Body of pancreas (tissue), 4 donors: ENCODE measurements at regions not wholly inside any gene's neighbourhood (a gene's known extent, or its start where the extent isn't known, plus 50 kb on each side); places are given as distances from the start of the nearest gene placed in this dataset.
"Not testable (repeated sequence)": the region's sequence is repeated elsewhere in the genome, so short reads cannot be mapped to it uniquely, and the experiment has no call there.

Experiments
- ATAC-seq: fragments of 150-250 bp; one replicate; pipeline ENCODE4 v1.9.1; 2016
- DNase-seq, 4 donors: peaks; one replicate each; pipeline ENCODE4 v3.0.0-alpha.2; 2019
- H3K27ac ChIP-seq, 4 donors: fragments of 200-600 bp; sonication (generic); 1 replicate in 3 of 4; 2 replicates in 1 of 4; pipeline versions ENCODE4 v1.5.1 to v1.6.1; 2016 to 2019; ENCODE audit warnings: mild to moderate bottlenecking in 1 of 4, mixed read lengths in 1 of 4, moderate library complexity in 1 of 4
- H3K27me3 ChIP-seq, 2 donors: fragments of 200-600 bp; sonication (generic); one replicate each; pipeline ENCODE4 v1.6.0; 2016; ENCODE audit warnings: mild to moderate bottlenecking in 1 of 2
- H3K36me3 ChIP-seq, 2 donors: fragments of 200-600 bp; sonication (generic); replicated peaks in 1 of 2; 2 replicates each; pipeline ENCODE4 v1.5.1; 2016; ENCODE audit warnings: low read depth in 2 of 2; ENCODE audit not compliant: insufficient read depth in 1 of 2
- H3K4me1 ChIP-seq: fragments of 200-600 bp; sonication (generic); one replicate; pipeline ENCODE4 v1.6.0; 2016
- H3K4me3 ChIP-seq, 2 donors: fragments of 200-600 bp; sonication (generic); 1 replicate in 1 of 2; 2 replicates in 1 of 2; pipeline ENCODE4 v1.5.1; 2016 to 2019
- H3K9me3 ChIP-seq, 3 donors: fragments of 200-600 bp; sonication (generic); 1 replicate in 2 of 3; 2 replicates in 1 of 3; pipeline ENCODE4 v1.5.1; 2016
- POLR2A ChIP-seq, 3 donors: fragments of 450-650 bp; IDR thresholded peaks; one replicate each; pipeline ENCODE4 v1.6.1; 2016; ENCODE audit warnings: antibody characterized with exemption in 3 of 3, mild to moderate bottlenecking in 2 of 3
- WGBS, 2 donors: methylation state at CpG; one replicate each; pipeline ENCODE4 v1.1.5; 2017; 5-methylcytosine and 5-hydroxymethylcytosine counted together
- intact Hi-C: fragments of 100-400 bp; cut with DNase I; formaldehyde crosslinking; loops from one replicate; pipeline ENCODE4 v1.15.1; 2023
- TF ChIP-seq, protein P1 (sequence below), 7 experiments: fragments of 450-650 bp in 4 of 7; fragments of 200-600 bp in 3 of 7; sonication (generic) in 3 of 7; IDR thresholded peaks; one replicate each; pipeline ENCODE4 v1.5.1; 2016 to 2019; ENCODE audit warnings: antibody characterized with exemption in 7 of 7

DNA sequence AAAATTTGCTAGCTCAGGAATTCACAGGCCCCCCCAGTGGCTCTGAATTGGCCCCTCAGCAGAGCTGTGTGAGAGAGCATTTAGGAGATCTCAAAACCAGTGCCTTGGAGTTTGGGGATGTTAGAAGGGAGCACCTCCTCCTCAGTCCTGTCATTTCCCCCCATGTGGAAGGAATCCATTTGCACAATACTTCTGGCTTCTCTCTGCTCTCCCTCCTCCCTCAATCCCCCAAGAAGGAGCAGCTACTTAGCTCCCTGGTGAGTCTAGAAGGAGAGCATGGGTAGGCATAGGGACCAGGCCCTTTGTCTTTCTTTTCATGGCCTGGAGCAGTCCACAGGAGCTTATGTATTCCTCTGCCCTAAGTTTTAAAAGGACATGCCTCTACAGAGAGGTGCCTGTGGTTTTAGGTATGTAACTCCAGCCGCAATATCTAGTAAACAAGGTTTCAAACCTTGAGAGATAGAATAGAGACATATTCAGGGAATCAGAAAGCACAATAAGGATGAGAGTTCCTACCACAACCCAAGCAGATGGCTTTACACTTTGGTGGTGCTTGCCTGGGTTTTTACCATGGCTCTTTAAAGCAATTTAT, 199.4 kb downstream of the FCRL5 start:
- intact Hi-C loops: no loop called here

DNA sequence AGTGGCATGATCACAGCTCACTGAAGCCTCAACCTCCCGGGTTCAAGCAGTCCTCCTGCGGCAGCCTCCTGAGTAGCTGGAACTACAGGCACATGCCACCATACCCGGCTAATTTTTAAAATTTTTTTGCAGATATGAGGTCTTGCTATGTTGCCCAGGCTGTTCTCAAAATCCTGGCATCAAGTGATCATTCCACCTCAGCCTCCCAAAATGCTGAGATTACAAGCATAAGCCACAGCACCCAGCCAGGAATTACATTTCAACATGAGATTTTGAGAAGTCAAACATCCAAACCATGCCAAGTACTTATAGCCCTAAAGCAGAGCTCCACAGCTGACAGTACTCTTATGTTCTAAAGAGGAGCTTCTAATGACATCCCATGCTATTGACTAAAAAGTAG, 200.1 kb downstream of the FCRL5 start:
- no peak for TF ChIP-seq POLR2A (IDR thresholded peaks at IDR 0.05)
- TF ChIP-seq, protein P1, sequence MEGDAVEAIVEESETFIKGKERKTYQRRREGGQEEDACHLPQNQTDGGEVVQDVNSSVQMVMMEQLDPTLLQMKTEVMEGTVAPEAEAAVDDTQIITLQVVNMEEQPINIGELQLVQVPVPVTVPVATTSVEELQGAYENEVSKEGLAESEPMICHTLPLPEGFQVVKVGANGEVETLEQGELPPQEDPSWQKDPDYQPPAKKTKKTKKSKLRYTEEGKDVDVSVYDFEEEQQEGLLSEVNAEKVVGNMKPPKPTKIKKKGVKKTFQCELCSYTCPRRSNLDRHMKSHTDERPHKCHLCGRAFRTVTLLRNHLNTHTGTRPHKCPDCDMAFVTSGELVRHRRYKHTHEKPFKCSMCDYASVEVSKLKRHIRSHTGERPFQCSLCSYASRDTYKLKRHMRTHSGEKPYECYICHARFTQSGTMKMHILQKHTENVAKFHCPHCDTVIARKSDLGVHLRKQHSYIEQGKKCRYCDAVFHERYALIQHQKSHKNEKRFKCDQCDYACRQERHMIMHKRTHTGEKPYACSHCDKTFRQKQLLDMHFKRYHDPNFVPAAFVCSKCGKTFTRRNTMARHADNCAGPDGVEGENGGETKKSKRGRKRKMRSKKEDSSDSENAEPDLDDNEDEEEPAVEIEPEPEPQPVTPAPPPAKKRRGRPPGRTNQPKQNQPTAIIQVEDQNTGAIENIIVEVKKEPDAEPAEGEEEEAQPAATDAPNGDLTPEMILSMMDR (IDR thresholded peaks at IDR 0.05): no peak
- WGBS, 2 donors: 80 to 86% methylated on average over 3 of the region's 3 CpGs
- H3K9me3 ChIP-seq: no peaks in the 10 kb centered on the region
- no peak overlapping the region for H3K27ac ChIP-seq
- no peaks in the 10 kb centered on the region for H3K4me1 ChIP-seq
- H3K4me3 ChIP-seq: no peak overlapping the region
- intact Hi-C loops: no loop called here
- ATAC-seq (no peak), DNase-seq (no peak)
- H3K36me3 ChIP-seq: no peaks in the 10 kb centered on the region
- H3K27me3 ChIP-seq: no peaks in the 10 kb centered on the region

More for the DNA sequence above, 199.4 kb downstream of the FCRL5 start:
- H3K9me3 ChIP-seq: no peaks in the 10 kb centered on the region
- H3K4me3 ChIP-seq: no peak overlapping the region
- no peak for DNase-seq
- no peaks in the 10 kb centered on the region for H3K4me1 ChIP-seq
- TF ChIP-seq, protein P1 (IDR thresholded peaks at IDR 0.05): no peak
- no peak for TF ChIP-seq POLR2A (IDR thresholded peaks at IDR 0.05)
- no peak overlapping the region for H3K27ac ChIP-seq
- H3K36me3 ChIP-seq: no peaks in the 10 kb centered on the region
- H3K27me3 ChIP-seq: no peaks in the 10 kb centered on the region
- 96 to 100% methylated on average over 1 of the region's 1 CpG for whole genome bisulfite sequencing, 2 donors
- ATAC-seq: no peak

DNA sequence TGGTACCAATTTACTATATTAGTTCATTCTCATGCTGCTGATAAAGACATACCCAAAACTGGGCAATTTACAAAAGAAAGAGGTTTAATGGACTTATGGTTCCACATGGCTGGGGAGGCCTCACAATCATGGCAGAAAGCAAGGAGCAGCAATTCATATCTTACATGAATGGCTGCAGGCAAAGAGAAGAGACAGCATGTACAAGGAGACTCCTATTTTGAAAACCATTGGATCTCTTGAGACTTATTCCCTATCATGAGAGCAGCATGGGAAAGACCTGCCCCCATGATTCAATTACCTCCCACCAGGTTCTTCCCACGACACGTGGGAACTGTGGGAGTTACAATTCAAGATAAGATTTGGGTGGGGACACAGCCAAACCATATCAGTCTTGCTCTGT, 200.5 kb downstream of the FCRL5 start:
- ATAC-seq, H3K27me3 ChIP-seq, H3K36me3 ChIP-seq, H3K4me3 ChIP-seq, H3K9me3 ChIP-seq, H3K4me1 ChIP-seq, DNase-seq, intact Hi-C loops, H3K27ac ChIP-seq: not testable (repeated sequence)
- 49 to 85% methylated on average over 2 of the region's 2 CpGs for WGBS, 2 donors

DNA sequence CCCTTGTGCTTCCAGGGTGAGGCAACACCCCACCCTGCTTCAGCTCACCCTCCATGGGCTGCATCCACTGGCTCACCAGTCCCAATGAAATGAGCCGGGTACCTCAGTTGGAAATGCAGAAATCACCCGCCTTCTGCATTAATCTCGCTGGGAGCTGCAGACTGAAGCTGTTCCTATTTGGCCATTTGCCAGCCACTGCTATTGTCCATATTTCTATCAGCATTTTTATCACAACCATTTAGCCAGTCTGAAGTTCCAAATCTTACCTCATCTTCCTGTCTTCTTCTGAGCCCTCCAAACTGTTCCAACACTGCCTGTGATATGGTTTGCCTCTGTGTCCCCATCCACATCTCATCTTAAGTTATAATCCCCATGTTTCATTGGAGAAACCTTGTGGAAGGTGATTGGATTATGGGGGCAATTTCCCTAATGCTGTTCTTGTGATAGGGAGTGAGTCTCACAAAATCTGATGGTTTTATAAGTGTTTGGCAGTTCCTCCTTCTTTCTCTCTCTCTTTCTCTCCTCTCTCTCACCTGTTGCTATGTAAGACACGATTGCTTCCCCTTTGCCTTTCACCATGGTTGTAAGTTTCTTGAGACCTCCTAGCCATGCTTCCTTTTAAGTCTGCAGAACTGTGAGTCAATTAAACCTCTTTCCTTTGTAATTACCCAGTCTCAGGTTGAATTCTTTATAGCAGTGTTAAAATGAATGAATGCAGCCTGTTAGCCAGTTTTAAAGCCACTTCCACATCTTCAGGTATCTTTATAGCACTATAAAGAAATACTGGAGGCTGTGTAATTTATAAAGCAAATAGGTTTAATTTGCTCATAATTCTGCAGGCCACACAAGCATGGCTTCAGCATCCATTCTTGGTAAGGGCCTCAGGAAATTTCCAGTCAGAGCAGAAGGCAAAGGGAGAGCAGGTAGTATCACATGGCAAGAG, 203.5 kb downstream of the FCRL5 start:
- no peak for TF ChIP-seq POLR2A (IDR thresholded peaks at IDR 0.05)
- TF ChIP-seq, protein P1 (IDR thresholded peaks at IDR 0.05): no peak
- Histone ChIP-seq H3K4me1 (no peaks in the 10 kb centered on the region), H3K27ac (no peak overlapping the region), H3K9me3 (no peaks in the 10 kb centered on the region), H3K4me3 (no peak overlapping the region), H3K36me3 (no peaks in the 10 kb centered on the region), H3K27me3 (no peaks in the 10 kb centered on the region)
- no peak for ATAC-seq
- intact Hi-C loops: no loop called here
- WGBS, 2 donors: 59 to 80% methylated on average over 4 of the region's 4 CpGs
- no peak for DNase-seq

DNA sequence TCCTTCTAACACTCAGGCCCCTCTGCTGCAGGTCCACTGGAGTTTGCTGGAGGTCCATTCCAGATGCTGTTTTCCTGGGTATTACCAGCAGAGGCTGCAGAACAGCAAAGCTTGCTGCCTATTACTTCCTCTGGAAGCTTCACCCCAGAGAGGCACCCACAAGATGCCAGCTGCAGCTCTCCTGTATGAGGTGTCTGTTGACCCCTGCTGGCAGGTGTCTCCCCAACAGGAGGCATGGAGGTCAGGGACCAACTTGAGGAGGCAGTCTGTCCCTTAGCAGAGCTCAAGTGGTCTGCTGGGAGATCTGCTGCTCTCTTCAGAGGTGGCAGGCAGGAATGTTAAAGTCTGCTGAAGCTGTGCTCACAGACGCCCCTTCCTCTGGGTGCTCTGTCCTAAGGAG, 204.8 kb downstream of the FCRL5 start:
- Histone ChIP-seq H3K27me3 (no peaks in the 10 kb centered on the region), H3K4me3 (no peak overlapping the region), H3K4me1 (no peaks in the 10 kb centered on the region), H3K36me3 (no peaks in the 10 kb centered on the region), H3K27ac (no peak overlapping the region), H3K9me3 (no peaks in the 10 kb centered on the region)
- 75% methylated on average over 1 of the region's 1 CpG; no CpG with 5 or more reads in 1 of the 2 donors for WGBS, 2 donors
- no peak for ATAC-seq
- TF ChIP-seq POLR2A (IDR thresholded peaks at IDR 0.05): no peak
- TF ChIP-seq, protein P1 (IDR thresholded peaks at IDR 0.05): peak in 1 of 7 experiments; percentile 7
- intact Hi-C loops: no loop called here
- DNase-seq: peak in 1 of 4 donors; percentile 20

DNA sequence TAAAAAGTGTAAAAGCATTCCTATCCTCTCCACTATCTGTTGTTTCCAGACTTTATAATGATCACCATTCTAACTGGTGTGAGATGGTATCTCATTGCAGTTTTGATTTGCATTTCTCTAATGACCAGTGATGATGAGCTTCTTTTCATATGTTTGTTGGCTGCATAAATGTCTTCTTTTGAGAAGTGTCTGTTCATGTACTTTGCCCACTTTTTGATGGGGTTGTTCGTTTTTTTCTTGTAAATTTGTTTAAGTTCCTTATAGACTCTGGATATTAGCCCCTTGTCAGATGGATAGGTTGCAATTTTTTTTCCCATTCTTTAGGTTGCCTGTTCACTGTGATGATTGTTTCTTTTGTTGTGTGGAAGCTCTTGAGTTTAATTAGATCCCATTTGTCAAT, 199.6 kb upstream of the ETV3 start:
- 68 to 69% methylated on average over 1 of the region's 1 CpG for WGBS, 2 donors
- H3K9me3 ChIP-seq, DNase-seq, H3K36me3 ChIP-seq, H3K4me1 ChIP-seq, H3K4me3 ChIP-seq, H3K27ac ChIP-seq, intact Hi-C loops, H3K27me3 ChIP-seq, ATAC-seq: not testable (repeated sequence)
